RWPE1 (cell line): ENCODE measurements at regions not wholly inside any gene's neighbourhood (a gene's known extent, or its start where the extent isn't known, plus 50 kb on each side); places are given as distances from the start of the nearest gene placed in this dataset.
A peak's percentile ranks its signal among the peaks of the same experiment; 100 is the strongest.

Experiments
- CTCF ChIA-PET: fragments of 350-600 bp; sonication (Branson Sonifier 250); formaldehyde crosslinking; extraction: SDS; loops from one replicate; lab custom pipeline; 2021; lab: Yijun Ruan, JAX
- POLR2A ChIA-PET: fragments of 400-600 bp; formaldehyde crosslinking; extraction: SDS; loops from one replicate; lab custom pipeline; 2020; ENCODE audit warnings: antibody characterized with exemption; ENCODE audit not compliant: low non-redundant PET; lab: Yijun Ruan, JAX
- DNase-seq: peaks from one replicate; pipeline ENCODE4 v3.0.0; 2012; ENCODE audit warnings: low spot score
- H3K27ac ChIP-seq: fragments of 450-650 bp; 2 replicates; pipeline ENCODE4 v1.5.1; 2017
- CTCF ChIP-seq: fragments of 450-650 bp; conservative IDR thresholded peaks from 2 replicates; pipeline ENCODE4 v1.5.1; 2017; ENCODE audit warnings: low read depth, mild to moderate bottlenecking

GRCh38 chr9:92196400-92196799 is 81.2 kb upstream of the SPTLC1 start:
- ChIA-PET POLR2A (no interaction called here), CTCF (interaction anchor here (0.6 kb wide), 1 partner anchor 282 kb away, joined by 3 read pairs; no protein-coding TSS in a partner anchor)
- DNase-seq: no peak
- no peak for TF ChIP-seq CTCF
- no peak overlapping the region for H3K27ac ChIP-seq

DNA sequence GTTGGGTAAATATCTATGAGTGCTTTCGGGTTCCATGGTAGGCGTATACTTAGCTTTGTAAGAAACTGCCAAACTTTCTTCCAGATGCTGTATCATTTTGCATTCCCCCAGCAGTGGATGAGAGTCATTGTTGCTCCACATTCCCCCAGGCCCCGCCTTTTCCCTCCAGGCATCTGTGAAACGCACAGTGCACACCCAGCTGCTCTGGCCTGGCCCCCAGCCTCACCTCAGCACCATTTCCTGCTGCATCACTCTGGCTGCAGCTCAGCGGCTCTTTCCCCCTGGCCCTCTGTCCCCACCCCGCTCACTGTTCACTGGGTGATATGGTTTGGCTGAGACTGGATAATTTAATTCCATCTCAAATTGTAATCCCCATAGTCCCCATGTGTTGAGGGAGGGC is 76.6 kb upstream of the SPTLC1 start:
- ChIA-PET CTCF (interaction anchor here (0.9 kb wide), 1 partner anchor 51 kb away, joined by 3 read pairs; no protein-coding TSS in a partner anchor), POLR2A (no interaction called here)
- no peak for TF ChIP-seq CTCF
- peak; percentile 69 for DNase-seq
- peak overlapping the region; percentile 48 for H3K27ac ChIP-seq

DNA sequence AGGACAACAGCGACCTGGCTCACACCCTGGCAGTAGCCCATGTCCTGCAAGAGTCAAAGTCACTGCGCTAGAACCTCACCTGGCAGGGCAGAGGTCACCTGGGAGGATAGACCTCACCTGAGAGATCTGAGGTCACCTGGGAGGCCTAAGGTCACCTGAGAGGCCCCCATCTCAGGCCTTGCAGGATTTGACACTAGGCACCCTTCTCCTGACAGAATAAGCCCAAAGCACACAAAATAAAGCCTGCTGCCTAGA is 75.2 kb upstream of the SPTLC1 start:
- no peak overlapping the region for H3K27ac ChIP-seq
- ChIA-PET CTCF (no interaction called here), POLR2A (no interaction called here)
- TF ChIP-seq CTCF: no peak
- DNase-seq: no peak

DNA sequence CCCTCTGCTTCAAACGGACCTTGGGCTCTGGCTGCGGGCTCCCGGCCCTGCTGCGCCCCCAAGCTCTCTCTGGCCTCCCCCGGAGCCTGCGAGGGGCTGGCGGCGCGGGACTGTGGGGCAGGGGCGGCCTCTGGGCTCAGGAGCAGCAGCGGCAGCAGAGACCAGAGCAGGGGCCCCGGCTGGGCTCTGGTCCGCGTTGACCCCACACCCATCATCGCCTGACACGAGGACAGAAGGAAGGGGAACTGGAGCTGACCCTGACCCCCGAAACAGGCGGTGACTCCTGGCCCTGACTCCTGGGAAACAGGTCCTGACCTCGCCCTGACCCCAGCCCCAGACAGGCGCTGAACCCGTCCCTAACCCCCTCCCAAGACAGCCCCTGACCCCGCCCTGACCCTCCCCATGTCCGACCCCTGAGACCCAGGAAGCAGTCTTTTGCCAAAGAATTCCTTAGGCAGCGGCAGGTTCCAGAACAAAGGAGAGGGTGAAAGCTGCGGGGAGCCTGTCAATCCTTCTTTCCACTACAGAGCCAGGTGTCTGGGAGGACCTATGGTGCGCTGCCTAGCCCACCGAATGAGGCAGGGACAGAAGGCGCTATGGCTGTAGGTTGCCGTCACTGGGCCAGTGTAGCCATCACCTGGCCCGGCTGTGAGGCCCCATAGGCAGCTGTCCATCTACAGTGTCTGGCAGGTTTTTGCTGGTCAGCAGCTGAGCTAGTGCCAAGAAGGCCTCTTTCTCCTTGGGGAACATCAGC is 74.7 kb upstream of the SPTLC1 start:
- DNase-seq: no peak
- no peak for TF ChIP-seq CTCF
- ChIA-PET CTCF (no interaction called here), POLR2A (no interaction called here)
- H3K27ac ChIP-seq: no peak overlapping the region

DNA sequence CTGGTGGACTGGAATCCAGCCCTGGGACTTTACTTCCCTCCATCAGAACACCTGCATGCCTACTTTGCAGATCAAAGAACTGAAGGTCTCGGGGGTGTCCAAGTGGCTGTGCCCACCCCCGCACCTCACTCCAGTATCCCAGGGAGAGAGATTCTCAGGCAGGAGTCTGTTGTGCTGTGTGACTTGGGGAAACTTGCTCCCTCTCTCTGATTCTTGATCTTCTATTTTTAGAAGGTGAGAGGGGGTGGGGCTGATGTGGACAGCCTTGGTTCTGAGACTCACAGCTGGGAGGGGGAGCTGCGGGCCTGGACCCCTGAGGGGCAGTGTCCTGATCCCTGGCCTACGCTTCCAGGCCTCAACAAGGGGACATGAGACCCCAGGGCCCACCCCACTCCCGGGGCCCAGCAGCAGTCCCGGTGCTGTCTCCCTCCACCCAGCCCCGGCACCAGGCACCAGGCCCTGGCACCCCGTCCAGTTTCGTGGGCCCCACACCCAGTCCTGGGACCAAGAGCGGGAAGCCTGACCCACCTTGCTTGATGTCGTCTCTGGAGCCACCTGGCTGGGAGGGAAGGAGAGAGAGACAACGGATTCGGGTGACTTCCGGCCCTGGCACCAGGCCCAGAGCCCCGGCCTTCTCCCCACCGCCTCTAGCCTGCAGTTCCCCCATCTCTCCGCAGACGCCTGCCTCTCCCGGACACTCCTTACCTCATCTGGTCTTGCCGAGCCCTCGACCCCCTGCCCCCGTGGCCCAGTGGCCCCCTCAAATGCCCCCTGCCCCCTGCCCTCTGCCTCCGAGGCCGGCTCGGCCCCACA is 74.0 kb upstream of the SPTLC1 start:
- ChIA-PET POLR2A (no interaction called here), CTCF (no interaction called here)
- no peak for TF ChIP-seq CTCF
- DNase-seq: no peak
- no peak overlapping the region for H3K27ac ChIP-seq

DNA sequence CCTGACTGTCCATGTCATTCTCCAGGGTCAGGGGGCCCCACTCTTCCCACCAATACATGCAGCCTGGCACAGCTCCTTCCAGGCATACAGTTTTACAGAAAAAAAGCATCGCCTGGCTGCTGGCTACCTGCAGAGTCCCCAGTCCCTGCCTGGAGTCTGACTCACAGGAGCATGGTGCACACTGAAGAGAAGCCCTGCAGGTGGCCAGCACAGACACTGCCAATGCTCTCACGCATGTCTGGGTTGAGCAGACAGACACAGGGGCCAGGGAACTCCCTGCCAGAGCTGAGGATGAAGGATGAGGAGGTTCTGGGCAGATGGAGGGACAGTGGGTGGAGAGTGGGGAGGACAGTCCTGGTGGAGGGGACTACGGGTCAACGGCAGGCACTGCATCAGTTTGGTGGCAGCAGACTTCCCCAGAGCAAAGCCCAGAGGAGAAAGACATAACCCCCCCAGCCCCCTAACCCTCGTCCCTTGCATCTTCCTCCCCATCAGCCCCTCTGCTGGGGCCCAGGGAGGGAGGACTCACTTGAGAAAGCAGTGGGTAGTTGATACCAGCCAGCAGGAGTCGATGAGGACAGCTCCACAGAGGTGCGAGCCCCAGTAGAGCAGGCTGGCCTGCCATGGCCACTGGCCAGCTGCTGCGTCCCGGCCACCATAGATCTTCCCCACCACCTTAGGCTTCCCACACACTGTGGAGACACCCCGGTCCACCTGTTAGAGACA is 72.9 kb upstream of the SPTLC1 start:
- ChIA-PET CTCF (interaction anchor here (1.2 kb wide), 1 partner anchor 48 kb away, joined by 5 read pairs; no protein-coding TSS in a partner anchor), POLR2A (no interaction called here)
- TF ChIP-seq CTCF: no peak
- no peak for DNase-seq
- H3K27ac ChIP-seq: no peak overlapping the region
